ENCODE measurements at regions not wholly inside any gene's neighbourhood (a gene's known extent, or its start where the extent isn't known, plus 50 kb on each side); places are given as distances from the start of the nearest gene placed in this dataset.

- Histone ChIP-seq H3K4me1 (ENCODE audit: control insufficient read depth in 1 of 2, insufficient read depth in 2 of 2, low read length in 2 of 2) (no peaks in the 10 kb centered on the region), H3K9me2 (ENCODE audit: insufficient read depth) (no peaks in the 10 kb centered on the region), H3K79me2 (ENCODE audit: insufficient read depth, low read length) (no peaks in the 10 kb centered on the region), H3K27ac (ENCODE audit: low read depth, low read length) (no peak overlapping the region), H2AFZ (ENCODE audit: low read depth, low read length, poor library complexity, severe bottlenecking) (no peak overlapping the region), H3K4me3 (replicated peaks in 1 of 2; ENCODE audit: low read depth in 1 of 2, low read length in 2 of 2) (no peak overlapping the region), H3K36me3 (ENCODE audit: control insufficient read depth in 1 of 2, insufficient read depth in 2 of 2, low read length in 2 of 2) (no peaks in the 10 kb centered on the region), H4K20me1 (ENCODE audit: insufficient read depth) (no peaks in the 10 kb centered on the region; the same call in 1 of the 2 replicates), H3K9me3 (ENCODE audit: control insufficient read depth in 1 of 2, insufficient read depth in 1 of 2, low read depth in 1 of 2, low read length in 2 of 2) (no peaks in the 10 kb centered on the region), H3K4me2 (ENCODE audit: low read length) (no peak overlapping the region), H3K9ac (ENCODE audit: low read length) (no peak overlapping the region), H3K27me3 (ENCODE audit: insufficient read depth, low read length) (peaks cover 36% of the 10 kb centered on the region)
- BruUV-seq (replicated peaks): no TSS peak
- no peak for TF ChIP-seq MAX (IDR thresholded peaks at IDR 0.05)
- ChIA-PET CTCF (no interaction called here), RAD21 (ENCODE audit: low non-redundant PET in 1 of 2, low total read pairs in 2 of 2, uncharacterized antibody in 2 of 2, unreplicated experiment in 2 of 2) (no interaction called here), POLR2A (no interaction called here)
- intact Hi-C loops (cut with micrococcal nuclease): loop anchor here (10.0 kb wide), 1 partner anchor 795 kb away; no protein-coding TSS in a partner anchor
- no peak for DNase-seq (ENCODE audit: low read depth, low spot score)
- no peak for ATAC-seq
Measured at GRCh38 chr4:53809816-53810215, 218.5 kb upstream of the LNX1 start.

DNA sequence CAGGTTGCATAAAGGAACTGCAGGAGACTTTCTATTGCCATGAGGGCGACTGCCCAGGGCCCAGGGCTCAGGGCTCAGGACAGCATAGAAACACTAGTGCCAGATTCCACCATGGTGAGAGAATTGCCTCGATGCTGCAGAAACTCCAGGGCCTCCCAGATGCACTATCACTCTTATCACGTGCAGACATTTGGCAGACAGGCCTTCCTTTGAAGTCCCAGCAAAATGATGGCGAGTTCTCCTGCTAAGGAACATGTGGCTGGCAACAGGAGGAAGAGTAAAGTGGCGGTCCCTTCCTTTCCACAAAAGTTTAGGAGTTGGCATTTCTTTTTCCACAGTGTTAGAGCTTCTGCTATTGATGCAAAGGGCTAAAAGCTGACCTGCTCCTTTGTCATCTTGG is 214.0 kb upstream of the LNX1 start:
- Histone ChIP-seq H3K36me3 (ENCODE audit: control insufficient read depth in 1 of 2, insufficient read depth in 2 of 2, low read length in 2 of 2) (no peaks in the 10 kb centered on the region), H3K4me1 (ENCODE audit: control insufficient read depth in 1 of 2, insufficient read depth in 2 of 2, low read length in 2 of 2) (no peaks in the 10 kb centered on the region), H3K4me3 (replicated peaks in 1 of 2; ENCODE audit: low read depth in 1 of 2, low read length in 2 of 2) (no peak overlapping the region), H3K27me3 (ENCODE audit: insufficient read depth, low read length) (peaks cover 40% of the 10 kb centered on the region), H4K20me1 (ENCODE audit: insufficient read depth) (no peaks in the 10 kb centered on the region; the same call in 1 of the 2 replicates), H3K9me2 (ENCODE audit: insufficient read depth) (no peaks in the 10 kb centered on the region), H3K4me2 (ENCODE audit: low read length) (no peak overlapping the region), H3K79me2 (ENCODE audit: insufficient read depth, low read length) (no peaks in the 10 kb centered on the region), H3K9ac (ENCODE audit: low read length) (no peak overlapping the region), H3K27ac (ENCODE audit: low read depth, low read length) (no peak overlapping the region), H3K9me3 (ENCODE audit: control insufficient read depth in 1 of 2, insufficient read depth in 1 of 2, low read depth in 1 of 2, low read length in 2 of 2) (no peaks in the 10 kb centered on the region), H2AFZ (ENCODE audit: low read depth, low read length, poor library complexity, severe bottlenecking) (no peak overlapping the region)
- no peak for TF ChIP-seq TCF7L2 (IDR thresholded peaks at IDR 0.05; ENCODE audit: borderline replicate concordance, extremely low read depth, insufficient read depth, insufficient read length)
- TF ChIP-seq SRF (IDR thresholded peaks at IDR 0.05; ENCODE audit: low read depth): no peak
- TF ChIP-seq CTCF (IDR thresholded peaks at IDR 0.05 in 2 of 3, conservative IDR thresholded peaks at IDR 0.05 in 1 of 3; ENCODE audit: borderline replicate concordance in 1 of 3, insufficient read depth in 1 of 3, low read depth in 2 of 3, low read length in 2 of 3): no peak
- TF ChIP-seq SIN3A (IDR thresholded peaks at IDR 0.05; ENCODE audit: low read depth): no peak
- no peak for TF ChIP-seq YY1 (IDR thresholded peaks at IDR 0.05; ENCODE audit: extremely low read depth, insufficient replicate concordance, low read depth, low read length)
- TF ChIP-seq EGR1 (IDR thresholded peaks at IDR 0.05; ENCODE audit: low read depth): no peak
- TF ChIP-seq CBX3 (IDR thresholded peaks at IDR 0.05; ENCODE audit: low read depth): no peak
- TF ChIP-seq SP1 (IDR thresholded peaks at IDR 0.05; ENCODE audit: low read depth): no peak
- no peak for TF ChIP-seq POLR2A (IDR thresholded peaks at IDR 0.05; ENCODE audit: borderline replicate concordance, extremely low read depth, insufficient read depth, insufficient read length)
- no peak for TF ChIP-seq ZNF274 (IDR thresholded peaks at IDR 0.05; ENCODE audit: low read depth, low read length)
- intact Hi-C loops (cut with micrococcal nuclease): loop anchor here (2.0 to 10.0 kb wide), 2 partner anchors 608 to 790 kb away; no protein-coding TSS in a partner anchor
- ChIA-PET POLR2A (no interaction called here), RAD21 (ENCODE audit: low non-redundant PET in 1 of 2, low total read pairs in 2 of 2, uncharacterized antibody in 2 of 2, unreplicated experiment in 2 of 2) (interaction anchor here in 1 of 2 experiments (1.3 kb wide), 1 partner anchor 429 kb away, joined by 3 read pairs; no protein-coding TSS in a partner anchor), CTCF (interaction anchor here (0.8 to 1.8 kb wide), 8 partner anchors 8 to 790 kb away, joined by 3 to 8 read pairs (median 4); no protein-coding TSS in a partner anchor)
- ATAC-seq (no peak), DNase-seq (ENCODE audit: low read depth, low spot score) (no peak)
- BruUV-seq (replicated peaks): no TSS peak

All from HCT116 (cell line).